Progenitor cell of endocrine pancreas (in vitro differentiated cells): ENCODE measurements at regions not wholly inside any gene's neighbourhood (a gene's known extent, or its start where the extent isn't known, plus 50 kb on each side); places are given as distances from the start of the nearest gene placed in this dataset.

ENCODE experiments used
- DNase-seq: peaks from one replicate; pipeline ENCODE4 v3.0.0; 2021; ENCODE audit warnings: low spot score; ENCODE audit not compliant: unreplicated experiment
- H3K27ac Mint-ChIP-seq: 2 replicates; pipeline ENCODE4 v1.8.0; 2021; ENCODE audit warnings: mild to moderate bottlenecking, moderate library complexity, mixed read lengths
- H3K27me3 Mint-ChIP-seq: 2 replicates; pipeline ENCODE4 v1.8.0; 2021; ENCODE audit warnings: mixed read lengths
- H3K36me3 Mint-ChIP-seq: 2 replicates; pipeline ENCODE4 v1.8.0; 2022; ENCODE audit warnings: mixed read lengths; ENCODE audit not compliant: insufficient read depth
- H3K4me1 Mint-ChIP-seq: 2 replicates; pipeline ENCODE4 v1.8.0; 2021; ENCODE audit warnings: low read depth, mixed read lengths
- H3K4me3 Mint-ChIP-seq: 2 replicates; pipeline ENCODE4 v1.8.0; 2021; ENCODE audit warnings: low read depth, mild to moderate bottlenecking, moderate library complexity, mixed read lengths
- H3K9me3 Mint-ChIP-seq: 2 replicates; pipeline ENCODE4 v1.8.0; 2021; ENCODE audit warnings: low read depth, mixed read lengths
- CTCF ChIP-seq: fragments of 200-600 bp; sonication (generic); IDR thresholded peaks from one replicate; pipeline ENCODE4 v1.5.0; 2021; ENCODE audit warnings: antibody characterized with exemption, mild to moderate bottlenecking; ENCODE audit not compliant: unreplicated experiment

DNA sequence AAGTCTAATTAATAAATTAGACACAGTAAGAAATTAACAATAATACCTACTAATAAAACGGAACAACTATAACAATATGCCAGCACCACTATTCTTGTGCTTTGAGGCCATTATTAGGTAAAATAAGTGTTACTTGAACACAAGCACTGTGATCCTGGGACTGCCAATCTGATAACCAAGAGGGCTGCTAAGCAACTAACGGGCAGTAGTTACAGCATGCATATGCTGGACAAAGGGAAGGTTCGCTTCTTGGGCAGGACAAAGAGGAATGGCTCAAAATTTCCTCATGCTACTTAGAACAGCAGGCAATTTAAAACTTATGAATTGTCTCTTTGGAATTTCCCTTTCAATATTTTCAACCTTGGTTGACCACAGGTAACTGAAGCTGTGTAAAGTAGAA is 718.6 kb downstream of the SORCS3 start:
- no peak overlapping the region for H3K4me3 Mint-ChIP-seq
- no peak overlapping the region for H3K27ac Mint-ChIP-seq
- DNase-seq, result no peak
- H3K4me1 Mint-ChIP-seq, result no peaks in the 10 kb centered on the region
- no peak for TF ChIP-seq CTCF
- H3K9me3 Mint-ChIP-seq, result peaks cover 13% of the 10 kb centered on the region
- no peaks in the 10 kb centered on the region for H3K36me3 Mint-ChIP-seq
- peaks cover 4% of the 10 kb centered on the region for H3K27me3 Mint-ChIP-seq

DNA sequence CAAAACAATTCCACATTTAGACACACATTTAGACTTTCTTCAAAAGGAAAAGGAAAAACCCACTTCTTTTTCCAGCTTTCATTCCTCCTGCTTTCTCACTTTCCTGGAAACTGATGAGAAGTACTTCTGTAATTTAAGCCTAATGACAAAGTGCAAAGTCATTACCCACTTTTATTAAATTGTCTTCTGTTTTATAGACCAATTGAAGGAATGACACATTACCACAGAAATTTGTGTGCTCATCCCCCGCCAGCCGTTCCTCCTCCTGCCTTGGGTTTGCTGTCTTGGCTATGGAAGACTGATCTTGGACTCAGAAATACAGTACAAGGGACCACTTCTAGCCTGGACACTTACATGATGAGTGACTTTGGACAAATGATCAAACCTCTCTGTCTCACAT is 717.8 kb downstream of the SORCS3 start:
- H3K4me1 Mint-ChIP-seq, result no peaks in the 10 kb centered on the region
- peaks cover 9% of the 10 kb centered on the region for H3K9me3 Mint-ChIP-seq
- no peak overlapping the region for H3K27ac Mint-ChIP-seq
- DNase-seq, result no peak
- H3K27me3 Mint-ChIP-seq, result peaks cover 4% of the 10 kb centered on the region
- no peaks in the 10 kb centered on the region for H3K36me3 Mint-ChIP-seq
- no peak for TF ChIP-seq CTCF
- H3K4me3 Mint-ChIP-seq, result no peak overlapping the region

- H3K27ac Mint-ChIP-seq, result no peak overlapping the region
- H3K9me3 Mint-ChIP-seq, result peaks cover 6% of the 10 kb centered on the region
- DNase-seq, result no peak
- H3K4me3 Mint-ChIP-seq, result no peak overlapping the region
- H3K27me3 Mint-ChIP-seq, result peaks cover 12% of the 10 kb centered on the region
- H3K4me1 Mint-ChIP-seq, result no peaks in the 10 kb centered on the region
- no peak for TF ChIP-seq CTCF
- H3K36me3 Mint-ChIP-seq, result no peaks in the 10 kb centered on the region
These were observed 715.5 kb downstream of the SORCS3 start for GRCh38 chr10:105356626-105357025.

- DNase-seq, result no peak
- H3K9me3 Mint-ChIP-seq, result no peaks in the 10 kb centered on the region
- no peaks in the 10 kb centered on the region for H3K36me3 Mint-ChIP-seq
- H3K4me1 Mint-ChIP-seq, result peaks cover 3% of the 10 kb centered on the region
- peaks cover 12% of the 10 kb centered on the region for H3K27me3 Mint-ChIP-seq
- TF ChIP-seq CTCF, result no peak
- no peak overlapping the region for H3K4me3 Mint-ChIP-seq
- no peak overlapping the region for H3K27ac Mint-ChIP-seq
These were observed 712.9 kb downstream of the SORCS3 start for GRCh38 chr10:105354010-105354409.

DNA sequence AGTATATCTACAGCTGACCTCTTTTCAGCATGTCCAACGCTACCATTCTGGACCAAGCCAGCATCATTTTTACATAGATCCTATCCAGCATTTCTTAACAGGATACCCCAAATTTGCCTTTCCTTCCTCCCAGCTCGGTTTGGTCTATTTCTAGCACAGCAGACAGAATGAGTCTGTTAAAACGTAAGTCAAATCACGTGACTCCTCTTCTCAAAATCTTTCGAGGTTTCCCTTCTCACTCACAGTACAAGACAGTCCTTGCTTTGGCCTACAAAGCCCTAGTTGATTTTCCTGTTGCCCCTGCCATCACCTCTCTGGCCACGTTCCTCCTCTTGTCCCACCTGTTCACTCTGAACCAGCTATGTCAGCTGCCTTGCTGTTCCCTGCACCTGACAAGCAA is 711.7 kb downstream of the SORCS3 start:
- peaks cover 12% of the 10 kb centered on the region for H3K27me3 Mint-ChIP-seq
- H3K9me3 Mint-ChIP-seq, result no peaks in the 10 kb centered on the region
- no peak overlapping the region for H3K4me3 Mint-ChIP-seq
- H3K4me1 Mint-ChIP-seq, result peaks cover 3% of the 10 kb centered on the region
- H3K36me3 Mint-ChIP-seq, result no peaks in the 10 kb centered on the region
- no peak for TF ChIP-seq CTCF
- DNase-seq, result no peak
- H3K27ac Mint-ChIP-seq, result no peak overlapping the region
